Endothelial cell of umbilical vein (primary cell): ENCODE measurements at regions not wholly inside any gene's neighbourhood (a gene's known extent, or its start where the extent isn't known, plus 50 kb on each side); places are given as distances from the start of the nearest gene placed in this dataset.
A peak's percentile ranks its signal among the peaks of the same experiment; 100 is the strongest.

Experiments
- BruUV-seq: library from RNA; stranded (reverse); fragments of 400-500 nt; replicated peaks from 2 replicates; lab custom pipeline; 2021; lab: Mats Ljungman, UMichigan
- CTCF ChIA-PET: fragments of 300-600, 350-600 bp; sonication (Branson Sonifier 250); formaldehyde crosslinking; loops from one replicate; lab custom pipeline; 2021; ENCODE audit warnings: antibody characterized with exemption, inconsistent platforms; lab: Charles Lee
- POLR2A ChIA-PET: fragments of 300-600, 350-600 bp; sonication (Branson Sonifier 250); formaldehyde crosslinking; loops from one replicate; lab custom pipeline; 2021; ENCODE audit warnings: antibody characterized with exemption, inconsistent platforms; lab: Charles Lee
- DNase-seq: peaks from one replicate; pipeline ENCODE4 v3.0.0-alpha.2; 2011; ENCODE audit warnings: low read depth, low spot score
- FAIRE-seq: peaks from 2 replicates; lab custom pipeline; 2011; peaks lifted over from hg19 to GRCh38; lab: Jason Lieb, UNC
- H2AFZ ChIP-seq: 2 replicates; pipeline ENCODE4 v1.6.0; 2012; ENCODE audit warnings: low read depth, low read length, control low read depth, inconsistent platforms
- H3K27ac ChIP-seq: 2 replicates; pipeline ENCODE4 v1.5.1; 2011; ENCODE audit warnings: low read depth, mild to moderate bottlenecking, control low read depth, low read length, moderate library complexity; ENCODE audit not compliant: insufficient read depth
- H3K27me3 ChIP-seq, 2 experiments: 2 replicates each; pipeline versions ENCODE4 v1.6.0 to v1.6.1; 2011; ENCODE audit warnings: low read length in 2 of 2, mixed read lengths in 1 of 2; ENCODE audit not compliant: control insufficient read depth in 2 of 2, insufficient read depth in 2 of 2
- H3K36me3 ChIP-seq, 2 experiments: 2 replicates in 1 of 2; 3 replicates in 1 of 2; pipeline ENCODE4 v1.5.1; 2011; ENCODE audit warnings: low read length in 2 of 2, mild to moderate bottlenecking in 1 of 2, moderate library complexity in 1 of 2; ENCODE audit not compliant: control insufficient read depth in 2 of 2, insufficient read depth in 2 of 2; ENCODE audit errors: extremely low read depth in 1 of 2
- H3K4me1 ChIP-seq: 3 replicates; pipeline ENCODE4 v1.5.1; 2011; ENCODE audit warnings: mild to moderate bottlenecking, low read length; ENCODE audit not compliant: control insufficient read depth, insufficient read depth; ENCODE audit errors: extremely low read depth
- H3K4me2 ChIP-seq: 2 replicates; pipeline ENCODE4 v1.6.1; 2011; ENCODE audit warnings: low read length, control low read depth, mixed read lengths; ENCODE audit not compliant: insufficient read depth
- H3K4me3 ChIP-seq, 3 experiments: fragments of 200-600 bp in 1 of 3; sonication (generic), shearing (Covaris generic) in 1 of 3; replicated peaks in 1 of 3; 2 replicates each; pipeline ENCODE4 v1.5.1; 2011 to 2016; ENCODE audit warnings: control low read depth in 3 of 3, low read length in 3 of 3, mild to moderate bottlenecking in 2 of 3, inconsistent platforms in 1 of 3, low read depth in 1 of 3, moderate library complexity in 1 of 3; ENCODE audit not compliant: insufficient read depth in 1 of 3
- H3K79me2 ChIP-seq: 2 replicates; pipeline ENCODE4 v1.6.0; 2012; ENCODE audit warnings: low read length, inconsistent platforms; ENCODE audit not compliant: control insufficient read depth, insufficient read depth
- H3K9ac ChIP-seq: replicated peaks from 2 replicates; pipeline ENCODE3; 2011; ENCODE audit warnings: low read length, control low read depth; ENCODE audit not compliant: insufficient read depth; ENCODE audit errors: extremely low read depth
- H3K9me1 ChIP-seq: replicated peaks from 3 replicates; pipeline ENCODE4 v1.6.0; 2011; ENCODE audit warnings: mild to moderate bottlenecking, low read length; ENCODE audit not compliant: control insufficient read depth, insufficient read depth; ENCODE audit errors: extremely low read depth
- H3K9me3 ChIP-seq: replicated peaks from 2 replicates; pipeline ENCODE4 v1.5.1; 2012; ENCODE audit warnings: low read length, inconsistent platforms; ENCODE audit not compliant: control insufficient read depth, insufficient read depth
- H4K20me1 ChIP-seq: replicated peaks from 2 replicates; pipeline ENCODE3; 2011; ENCODE audit warnings: mild to moderate bottlenecking, low read length; ENCODE audit not compliant: control insufficient read depth, insufficient read depth; ENCODE audit errors: extremely low read depth
- EZH2 ChIP-seq: IDR thresholded peaks from 2 replicates; pipeline ENCODE4 v1.6.1; 2012; ENCODE audit warnings: borderline replicate concordance, low read depth, mild to moderate bottlenecking, moderate library complexity, low read length, inconsistent platforms; ENCODE audit not compliant: severe bottlenecking
- FOS ChIP-seq: IDR thresholded peaks from 2 replicates; pipeline ENCODE4 v1.6.1; 2011; ENCODE audit warnings: mild to moderate bottlenecking, low read length, moderate library complexity, borderline replicate concordance; ENCODE audit not compliant: insufficient read depth
- GATA2 ChIP-seq: IDR thresholded peaks from 2 replicates; pipeline ENCODE4 v1.7.0; 2011; ENCODE audit warnings: low read depth, mild to moderate bottlenecking, moderate library complexity, mixed read lengths, low read length; ENCODE audit not compliant: insufficient read length, insufficient read depth
- JUN ChIP-seq: IDR thresholded peaks from 2 replicates; pipeline ENCODE4 v1.6.1; 2011; ENCODE audit warnings: borderline replicate concordance, low read depth; ENCODE audit not compliant: insufficient read length, insufficient read depth
- MYC ChIP-seq: IDR thresholded peaks from one replicate; pipeline ENCODE4 v1.6.1; 2011; ENCODE audit warnings: mild to moderate bottlenecking, low read depth, low read length
- POLR2A ChIP-seq: IDR thresholded peaks from 2 replicates; pipeline ENCODE4 v1.6.1; 2012; ENCODE audit warnings: low read depth, mild to moderate bottlenecking, control low read depth, low read length
- POLR2AphosphoS5 ChIP-seq: IDR thresholded peaks from 2 replicates; pipeline ENCODE4 v1.6.1; 2012; ENCODE audit warnings: low read depth, mild to moderate bottlenecking, control low read depth, low read length, moderate library complexity; ENCODE audit not compliant: insufficient read depth
- dilution Hi-C: fragments of 300-500 bp; cut with MboI; formaldehyde crosslinking; loops from one replicate; pipeline ENCODE4 v1.15.0; 2019; ENCODE audit warnings: low sequenced_read_pairs; ENCODE audit not compliant: extremely low pct_ligation_motif_present
- intact Hi-C: fragments of 100-400 bp; cut with micrococcal nuclease; formaldehyde crosslinking; loops from one replicate; pipeline ENCODE4 v1.10.0; 2022
- TF ChIP-seq, protein P1 (sequence below), 2 donors: IDR thresholded peaks; 1 replicate in 1 of 2; 2 replicates in 1 of 2; pipeline ENCODE4 v1.5.1; 2011; ENCODE audit warnings: low read length in 2 of 2, mild to moderate bottlenecking in 2 of 2, moderate library complexity in 2 of 2, control low read depth in 1 of 2, inconsistent platforms in 1 of 2, low read depth in 1 of 2; ENCODE audit not compliant: insufficient read depth in 1 of 2; ENCODE audit errors: extremely low read depth in 1 of 2
- TF ChIP-seq, protein P2 (sequence below): IDR thresholded peaks from 2 replicates; pipeline ENCODE4 v1.6.1; 2011; ENCODE audit not compliant: insufficient read depth, insufficient read length

DNA sequence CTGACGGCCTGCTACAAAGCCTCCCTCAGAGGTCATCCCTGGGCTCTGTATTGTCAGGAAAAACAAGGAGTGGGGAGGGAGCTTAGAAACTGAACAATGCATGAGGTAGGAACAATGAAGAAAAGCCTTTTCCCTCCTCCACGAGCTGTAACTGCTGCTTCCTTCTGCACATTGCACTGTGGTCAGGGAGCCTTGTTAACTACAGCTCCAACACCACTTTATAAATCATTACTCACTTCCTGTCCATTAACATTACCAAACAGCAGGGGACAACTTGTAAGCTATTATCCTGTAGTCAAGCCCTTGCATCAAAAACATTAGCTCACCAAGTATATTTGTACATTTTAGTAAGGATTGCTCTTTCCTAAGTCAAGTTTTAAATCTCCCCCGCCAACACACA lies 336.0 kb upstream of the NR5A2 start:
- H3K4me3 ChIP-seq = no peak overlapping the region
- no peaks in the 10 kb centered on the region for H4K20me1 ChIP-seq
- H3K9me1 ChIP-seq = no peaks in the 10 kb centered on the region
- CTCF ChIA-PET = interaction anchor here (0.6 to 1.7 kb wide), 19 partner anchors 13 to 376 kb away, joined by 3 to 11 read pairs (median 3); no protein-coding TSS in a partner anchor
- no peaks in the 10 kb centered on the region for H3K79me2 ChIP-seq
- POLR2A ChIA-PET = interaction anchor here (1.0 to 1.1 kb wide), 3 partner anchors 9 to 168 kb away, joined by 3 to 6 read pairs (median 6); no protein-coding TSS in a partner anchor
- H3K27me3 ChIP-seq = no peaks in the 10 kb centered on the region
- H3K9me3 ChIP-seq = no peaks in the 10 kb centered on the region
- H3K9ac ChIP-seq = peak overlapping the region; percentile 70
- peak overlapping the region; percentile 14 for H3K4me2 ChIP-seq
- peaks cover 49% of the 10 kb centered on the region for H3K4me1 ChIP-seq
- no TSS peak for BruUV-seq
- FAIRE-seq (peak; percentile 99), DNase-seq (peak; percentile 98)
- H3K36me3 ChIP-seq = no peaks in the 10 kb centered on the region
- intact Hi-C loops = loop anchor here (1.0 to 2.0 kb wide), 6 partner anchors 42 to 725 kb away; no protein-coding TSS in a partner anchor
- dilution Hi-C loops = no loop called here
- peak overlapping the region; percentile 89 for H3K27ac ChIP-seq
- TF ChIP-seq, protein P1, sequence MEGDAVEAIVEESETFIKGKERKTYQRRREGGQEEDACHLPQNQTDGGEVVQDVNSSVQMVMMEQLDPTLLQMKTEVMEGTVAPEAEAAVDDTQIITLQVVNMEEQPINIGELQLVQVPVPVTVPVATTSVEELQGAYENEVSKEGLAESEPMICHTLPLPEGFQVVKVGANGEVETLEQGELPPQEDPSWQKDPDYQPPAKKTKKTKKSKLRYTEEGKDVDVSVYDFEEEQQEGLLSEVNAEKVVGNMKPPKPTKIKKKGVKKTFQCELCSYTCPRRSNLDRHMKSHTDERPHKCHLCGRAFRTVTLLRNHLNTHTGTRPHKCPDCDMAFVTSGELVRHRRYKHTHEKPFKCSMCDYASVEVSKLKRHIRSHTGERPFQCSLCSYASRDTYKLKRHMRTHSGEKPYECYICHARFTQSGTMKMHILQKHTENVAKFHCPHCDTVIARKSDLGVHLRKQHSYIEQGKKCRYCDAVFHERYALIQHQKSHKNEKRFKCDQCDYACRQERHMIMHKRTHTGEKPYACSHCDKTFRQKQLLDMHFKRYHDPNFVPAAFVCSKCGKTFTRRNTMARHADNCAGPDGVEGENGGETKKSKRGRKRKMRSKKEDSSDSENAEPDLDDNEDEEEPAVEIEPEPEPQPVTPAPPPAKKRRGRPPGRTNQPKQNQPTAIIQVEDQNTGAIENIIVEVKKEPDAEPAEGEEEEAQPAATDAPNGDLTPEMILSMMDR (IDR thresholded peaks at IDR 0.05; ENCODE audit: extremely low read depth in 1 of 2, insufficient read depth in 1 of 2, low read depth in 1 of 2, low read length in 2 of 2) = peak in 1 of 2 donors; percentile 5
- TF ChIP-seq POLR2A = peak; percentile 81
- TF ChIP-seq FOS = peak; percentile 76
- TF ChIP-seq, protein P2, sequence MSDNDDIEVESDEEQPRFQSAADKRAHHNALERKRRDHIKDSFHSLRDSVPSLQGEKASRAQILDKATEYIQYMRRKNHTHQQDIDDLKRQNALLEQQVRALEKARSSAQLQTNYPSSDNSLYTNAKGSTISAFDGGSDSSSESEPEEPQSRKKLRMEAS = peak; percentile 16
- peak; percentile 67 for TF ChIP-seq GATA2
- peak; percentile 75 for TF ChIP-seq MYC
- TF ChIP-seq POLR2AphosphoS5 = peak; percentile 78
- peak; percentile 96 for TF ChIP-seq JUN
- TF ChIP-seq EZH2 = no peak
- H2AFZ ChIP-seq = no peak overlapping the region
